HG02798 (cell line): ENCODE measurements at regions not wholly inside any gene's neighbourhood (a gene's known extent, or its start where the extent isn't known, plus 50 kb on each side); places are given as distances from the start of the nearest gene placed in this dataset.

ENCODE experiments used
- ATAC-seq: cut with Tn5 transposase; IDR thresholded peaks from one replicate; pipeline ENCODE4 v1.9.1; 2021; ENCODE audit warnings: mild to moderate bottlenecking; ENCODE audit not compliant: unreplicated experiment, poor library complexity

- ATAC-seq: no peak
Measured at GRCh38 chr7:12517451-12517850, 53.1 kb upstream of the SCIN start.

- ATAC-seq: peak; percentile 96
Measured at GRCh38 chr7:12518920-12519681, 51.4 kb upstream of the SCIN start.

GRCh38 chr7:12519682-12520009 is 50.9 kb upstream of the SCIN start:
- ATAC-seq: no peak
